Kidney (tissue), 13 donors: ENCODE measurements at regions not wholly inside any gene's neighbourhood (a gene's known extent, or its start where the extent isn't known, plus 50 kb on each side); places are given as distances from the start of the nearest gene placed in this dataset.
"Not testable (repeated sequence)": the region's sequence is repeated elsewhere in the genome, so short reads cannot be mapped to it uniquely, and the experiment has no call there.

ENCODE experiments used
- DNase-seq, 5 donors: peaks; one replicate each; pipeline ENCODE4 v3.0.0-alpha.2; 2013 to 2020
- FAIRE-seq: peaks from 2 replicates; lab custom pipeline; 2012; peaks lifted over from hg19 to GRCh38; lab: Jason Lieb, UNC
- H3K27ac ChIP-seq, 2 donors: one replicate each; pipeline ENCODE4 v1.7.0; 2013; ENCODE audit warnings: low read depth in 2 of 2, low read length in 2 of 2, inconsistent platforms in 1 of 2
- H3K27me3 ChIP-seq: one replicate; pipeline ENCODE4 v1.7.1; 2013; ENCODE audit warnings: low read length, inconsistent platforms; ENCODE audit not compliant: control insufficient read depth, insufficient read depth
- H3K36me3 ChIP-seq, 3 donors: one replicate each; pipeline versions ENCODE4 v1.7.0 to v1.7.1; 2013; ENCODE audit warnings: low read length in 3 of 3, control low read depth in 1 of 3, inconsistent platforms in 1 of 3; ENCODE audit not compliant: insufficient read depth in 3 of 3, control insufficient read depth in 2 of 3
- H3K4me1 ChIP-seq, 3 donors: one replicate each; pipeline versions ENCODE4 v1.7.0 to v1.7.1; 2013; ENCODE audit warnings: low read length in 3 of 3, inconsistent platforms in 1 of 3, low read depth in 1 of 3; ENCODE audit not compliant: control insufficient read depth in 2 of 3, insufficient read depth in 2 of 3
- H3K4me3 ChIP-seq, 3 donors: one replicate each; pipeline versions ENCODE4 v1.7.0 to v1.8.1; 2013; ENCODE audit warnings: low read length in 3 of 3, control low read depth in 1 of 3, inconsistent platforms in 1 of 3
- H3K9ac ChIP-seq, 3 donors: one replicate each; pipeline versions ENCODE4 v1.7.0 to v1.7.1; 2013; ENCODE audit warnings: low read length in 3 of 3, control low read depth in 1 of 3, inconsistent platforms in 1 of 3
- H3K9me3 ChIP-seq, 3 donors: one replicate each; pipeline versions ENCODE4 v1.7.0 to v1.7.1; 2013; ENCODE audit warnings: low read length in 3 of 3, control low read depth in 1 of 3, inconsistent platforms in 1 of 3; ENCODE audit not compliant: control insufficient read depth in 2 of 3, insufficient read depth in 1 of 3
- CTCF ChIP-seq: IDR thresholded peaks from 3 replicates; pipeline ENCODE4 v1.5.1; 2012; ENCODE audit warnings: mild to moderate bottlenecking, moderate library complexity, borderline replicate concordance; ENCODE audit not compliant: insufficient read depth; ENCODE audit errors: extremely low read depth
- intact Hi-C: fragments of 100-400 bp; cut with DNase I; formaldehyde crosslinking; loops from one replicate; pipeline ENCODE4 v1.11.1; 2022
- donor health status: control.
- donor health status: control.
- donor health status: control.
- donor health status: control.
- donor health status: control.
- donor health status: DM: yes; HTN: yes; CAD: no.
- donor health status: Normal renal cell carcinoma (clear cell type).

- peak in 2 of 5 donors; percentile 21 to 72 for DNase-seq
Measured at GRCh38 chr9:104992659-104993058, 64.7 kb upstream of the ABCA1 start.

DNA sequence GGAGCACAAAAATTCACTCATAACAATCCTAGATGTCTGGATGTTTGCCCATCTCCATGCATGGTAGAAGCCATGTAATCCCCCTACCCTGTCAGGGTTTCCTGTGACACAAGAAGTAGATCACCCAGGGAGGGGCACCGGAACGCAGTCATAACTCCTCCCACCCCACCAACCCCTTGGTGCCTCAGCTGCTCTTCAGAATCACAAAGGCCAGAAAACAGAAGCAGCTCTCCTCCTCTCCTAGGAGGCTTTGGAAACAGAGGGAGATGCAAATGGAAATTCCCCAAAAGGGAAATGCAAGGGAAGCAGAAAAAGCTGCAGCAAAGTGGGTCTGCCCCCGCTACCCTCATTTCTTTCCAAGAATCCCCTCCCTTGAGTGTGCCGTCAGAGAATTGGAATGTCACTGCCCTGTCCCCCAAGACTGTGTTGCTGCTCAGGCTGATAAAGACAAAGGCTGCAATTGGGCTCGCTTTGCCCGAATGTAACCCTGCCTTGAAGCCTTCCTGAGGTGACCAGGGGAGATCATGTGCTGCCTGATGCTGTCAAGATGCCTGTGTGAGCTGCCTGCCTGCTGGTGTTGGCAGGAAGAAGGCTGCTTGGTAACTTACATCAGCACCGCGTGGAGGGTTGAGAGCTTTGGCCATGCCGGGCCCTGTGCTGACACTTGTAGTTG is 65.5 kb upstream of the ABCA1 start:
- H3K4me3 ChIP-seq, result no peak overlapping the region
- no peak for TF ChIP-seq CTCF
- H3K36me3 ChIP-seq, result no peaks in the 10 kb centered on the region
- DNase-seq, result peak; percentile 34 to 79 (median 59)
- H3K4me1 ChIP-seq, result peaks cover 5 to 24% (median 18%) of the 10 kb centered on the region in 3 donors
- no peak for FAIRE-seq
- H3K27me3 ChIP-seq, result no peaks in the 10 kb centered on the region
- peak overlapping the region in 1 of 2 donors; percentile 13 for H3K27ac ChIP-seq
- H3K9ac ChIP-seq, result peak overlapping the region in 1 of 3 donors; percentile 22
- H3K9me3 ChIP-seq, result no peaks in the 10 kb centered on the region
- intact Hi-C loops, result no loop called here

More at GRCh38 chr9:104992659-104993058, 64.7 kb upstream of the ABCA1 start:
- H3K4me1 ChIP-seq, result peaks cover 5 to 24% (median 18%) of the 10 kb centered on the region in 3 donors
- no peak for TF ChIP-seq CTCF
- H3K36me3 ChIP-seq, result no peaks in the 10 kb centered on the region
- no peak overlapping the region for H3K27ac ChIP-seq
- H3K4me3 ChIP-seq, result no peak overlapping the region
- no peaks in the 10 kb centered on the region for H3K9me3 ChIP-seq
- no peak overlapping the region for H3K9ac ChIP-seq
- intact Hi-C loops, result no loop called here
- FAIRE-seq, result no peak
- no peaks in the 10 kb centered on the region for H3K27me3 ChIP-seq

DNA sequence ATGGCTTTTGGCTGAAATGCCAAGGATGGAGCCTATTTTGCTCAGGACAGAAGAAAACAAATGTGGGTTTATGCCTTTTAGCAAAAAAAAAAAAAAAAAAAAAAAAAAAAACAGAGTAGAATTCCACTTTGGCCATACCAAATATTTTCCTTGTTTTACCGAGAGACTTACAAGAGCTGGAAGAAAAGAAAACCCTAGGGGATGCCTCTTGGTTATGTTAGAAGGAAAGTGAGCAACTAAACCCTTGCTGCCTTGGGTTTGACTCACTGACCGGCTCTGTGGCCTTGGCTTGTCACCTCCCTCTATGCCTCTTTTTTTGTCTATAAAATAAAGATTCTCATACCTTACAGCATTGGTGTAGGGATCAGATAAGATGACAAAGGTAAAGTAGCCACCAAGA is 69.6 kb upstream of the ABCA1 start:
- Histone ChIP-seq H3K9me3 (no peaks in the 10 kb centered on the region), H3K4me3 (no peak overlapping the region), H3K27ac (no peak overlapping the region), H3K4me1 (peaks cover 0 to 10% (median 9%) of the 10 kb centered on the region in 3 donors), H3K36me3 (no peaks in the 10 kb centered on the region), H3K9ac (no peak overlapping the region), H3K27me3 (no peaks in the 10 kb centered on the region)
- DNase-seq, result no peak
- TF ChIP-seq CTCF, result no peak
- intact Hi-C loops, result no loop called here
- FAIRE-seq, result no peak

- no peak for TF ChIP-seq CTCF
- Histone ChIP-seq H3K36me3 (no peaks in the 10 kb centered on the region), H3K4me1 (no peaks in the 10 kb centered on the region), H3K9ac (no peak overlapping the region), H3K9me3 (no peaks in the 10 kb centered on the region), H3K27ac (no peak overlapping the region), H3K4me3 (no peak overlapping the region), H3K27me3 (no peaks in the 10 kb centered on the region)
- intact Hi-C loops, result no loop called here
- FAIRE-seq, result no peak
- no peak for DNase-seq
Measured at GRCh38 chr9:104999136-104999535, 71.2 kb upstream of the ABCA1 start.

GRCh38 chr9:105000529-105000928 is 72.6 kb upstream of the ABCA1 start:
- H3K36me3 ChIP-seq, H3K27ac ChIP-seq, H3K4me3 ChIP-seq, H3K27me3 ChIP-seq, H3K4me1 ChIP-seq, intact Hi-C loops, H3K9ac ChIP-seq, H3K9me3 ChIP-seq, DNase-seq, FAIRE-seq: not testable (repeated sequence)
